K562 (cell line): ENCODE measurements at regions not wholly inside any gene's neighbourhood (a gene's known extent, or its start where the extent isn't known, plus 50 kb on each side); places are given as distances from the start of the nearest gene placed in this dataset.

Source experiments
- ATAC-seq: fragments of 200-7000 bp; cut with Tn5 transposase; 3 replicates; pipeline ENCODE4 v1.9.1; 2020; ENCODE audit warnings: moderate library complexity
- BruUV-seq: library from RNA; stranded (reverse); fragments of 400-500 nt; replicated peaks from 2 replicates; lab custom pipeline; 2021; lab: Mats Ljungman, UMichigan
- CTCF ChIA-PET: fragments of 300-600 bp; formaldehyde crosslinking; extraction: SDS; loops from one replicate; lab custom pipeline; 2021; ENCODE audit warnings: low intra/inter-chr PET ratio; lab: Yijun Ruan, JAX
- POLR2A ChIA-PET: fragments of 300-600, 350-650 bp; sonication (Branson Sonifier 250); formaldehyde crosslinking; extraction: SDS; loops from one replicate; lab custom pipeline; 2021; ENCODE audit warnings: antibody characterized with exemption, inconsistent platforms; lab: Yijun Ruan, JAX
- DNase-seq, 4 experiments: peaks; one replicate each; pipeline versions ENCODE4 v3.0.0 to v3.0.0-alpha.2; 2011 to 2018; ENCODE audit warnings: low spot score in 3 of 4, mixed read lengths in 3 of 4; ENCODE audit errors: extremely low read depth in 1 of 4
- FAIRE-seq: peaks from 2 replicates; lab custom pipeline; 2011; peaks lifted over from hg19 to GRCh38; lab: Jason Lieb, UNC
- H2AFZ ChIP-seq: 2 replicates; pipeline ENCODE4 v1.6.0; 2011; ENCODE audit warnings: low read depth, low read length, control low read depth, inconsistent platforms
- H3K27ac ChIP-seq: fragments of 200-600 bp; 3 replicates; pipeline ENCODE4 v1.8.0; 2011; ENCODE audit warnings: low read depth, mild to moderate bottlenecking, control low read depth, inconsistent platforms, low read length, moderate library complexity, mixed read lengths; ENCODE audit errors: extremely low read depth
- H3K27me3 ChIP-seq, 2 experiments: fragments of 300-600 bp in 1 of 2; 2 replicates in 1 of 2; 3 replicates in 1 of 2; pipeline versions ENCODE4 v1.6.0 to v1.8.0; 2011; ENCODE audit warnings: inconsistent platforms in 2 of 2, low read length in 2 of 2, mild to moderate bottlenecking in 1 of 2, mixed read lengths in 1 of 2, moderate library complexity in 1 of 2; ENCODE audit not compliant: control insufficient read depth in 2 of 2, insufficient read depth in 2 of 2
- H3K36me3 ChIP-seq: fragments of 300-600 bp; 3 replicates; pipeline ENCODE4 v1.8.0; 2011; ENCODE audit warnings: mild to moderate bottlenecking, low read length, inconsistent platforms; ENCODE audit not compliant: control insufficient read depth, insufficient read depth
- H3K4me1 ChIP-seq, 2 experiments: fragments of 200-600 bp in 1 of 2; replicated peaks in 1 of 2; 2 replicates in 1 of 2; 3 replicates in 1 of 2; pipeline versions ENCODE4 v1.5.1 to v1.8.0; 2011; ENCODE audit warnings: inconsistent platforms in 2 of 2, low read length in 2 of 2, mild to moderate bottlenecking in 1 of 2, mixed read lengths in 1 of 2, moderate library complexity in 1 of 2; ENCODE audit not compliant: control insufficient read depth in 2 of 2, insufficient read depth in 2 of 2
- H3K4me2 ChIP-seq: 2 replicates; pipeline ENCODE4 v1.6.1; 2011; ENCODE audit warnings: low read length, control low read depth, inconsistent platforms, mixed read lengths; ENCODE audit not compliant: insufficient read depth
- H3K4me3 ChIP-seq: fragments of 200-600 bp; sonication (generic), shearing (Covaris generic); 2 replicates; pipeline ENCODE4 v1.5.1; 2016; ENCODE audit warnings: control low read depth, inconsistent platforms
- H3K79me2 ChIP-seq: fragments of 200-600 bp; 3 replicates; pipeline ENCODE4 v1.8.0; 2011; ENCODE audit warnings: low read length, inconsistent platforms; ENCODE audit not compliant: control insufficient read depth, insufficient read depth
- H3K9ac ChIP-seq, 2 experiments: 2 replicates each; pipeline versions ENCODE4 v1.6.0 to v1.6.1; 2011; ENCODE audit warnings: low read depth in 2 of 2, low read length in 2 of 2, control low read depth in 1 of 2, inconsistent platforms in 1 of 2, mild to moderate bottlenecking in 1 of 2, mixed read lengths in 1 of 2; ENCODE audit not compliant: insufficient read depth in 1 of 2
- H3K9me1 ChIP-seq: one replicate; pipeline ENCODE4 v1.6.0; 2011; ENCODE audit warnings: inconsistent platforms, mild to moderate bottlenecking, low read length, moderate library complexity; ENCODE audit not compliant: control insufficient read depth, insufficient read depth
- H3K9me3 ChIP-seq: replicated peaks from 2 replicates; pipeline ENCODE4 v1.5.1; 2011; ENCODE audit warnings: low read depth, low read length, inconsistent platforms; ENCODE audit not compliant: control insufficient read depth, insufficient read depth
- H4K20me1 ChIP-seq: replicated peaks from 2 replicates; pipeline ENCODE4 v1.6.1; 2011; ENCODE audit warnings: low read length, inconsistent platforms, mixed read lengths; ENCODE audit not compliant: control insufficient read depth, insufficient read depth
- BCLAF1 ChIP-seq, 2 experiments: fragments of 450-650 bp in 1 of 2; IDR thresholded peaks; 2 replicates each; pipeline ENCODE4 v1.6.1; 2011 to 2017; ENCODE audit warnings: low read depth in 2 of 2, antibody characterized with exemption in 1 of 2, borderline replicate concordance in 1 of 2, low read length in 1 of 2, mild to moderate bottlenecking in 1 of 2, mixed read lengths in 1 of 2; ENCODE audit not compliant: control insufficient read depth in 1 of 2
- CBX5 ChIP-seq: IDR thresholded peaks from 2 replicates; pipeline ENCODE4 v1.6.1; 2014; ENCODE audit warnings: low read depth, borderline replicate concordance
- CGGBP1 ChIP-seq: fragments of 250-450 bp; sonication (Bioruptor Pico); IDR thresholded peaks from 2 replicates; pipeline ENCODE4 v1.9.0; 2021; ENCODE audit warnings: mild to moderate bottlenecking
- CHD4 ChIP-seq: fragments of 200-600 bp; sonication (generic); IDR thresholded peaks from 3 replicates; pipeline ENCODE4 v1.6.1; 2012; ENCODE audit warnings: low read depth, mild to moderate bottlenecking, mixed read lengths, low read length, inconsistent platforms; ENCODE audit not compliant: insufficient read depth, insufficient replicate concordance, poor library complexity, severe bottlenecking
- CREB3L1 ChIP-seq: fragments of 450-650 bp; IDR thresholded peaks from 2 replicates; pipeline ENCODE4 v1.6.1; 2014; ENCODE audit warnings: low read depth, mild to moderate bottlenecking, moderate library complexity, borderline replicate concordance
- ESRRB ChIP-seq: fragments of 250-450 bp; sonication (Bioruptor Pico); IDR thresholded peaks from 2 replicates; pipeline ENCODE4 v1.5.0; 2020; ENCODE audit warnings: mild to moderate bottlenecking, moderate library complexity, borderline replicate concordance
- KDM5B ChIP-seq: fragments of 200-600 bp; sonication (generic); IDR thresholded peaks from 2 replicates; pipeline ENCODE4 v1.6.1; 2012; ENCODE audit warnings: low read depth, mild to moderate bottlenecking, moderate library complexity, low read length, control low read depth, inconsistent platforms; ENCODE audit not compliant: insufficient replicate concordance
- PTRF ChIP-seq: fragments of 450-650 bp; IDR thresholded peaks from 2 replicates; pipeline ENCODE4 v1.6.1; 2016; ENCODE audit warnings: mild to moderate bottlenecking, missing genetic modification characterization, missing compliant biosample characterization
- TSHZ1 ChIP-seq: fragments of 250-450 bp; sonication (Bioruptor Pico); IDR thresholded peaks from 2 replicates; pipeline ENCODE4 v1.4.0; 2020; ENCODE audit warnings: mild to moderate bottlenecking, moderate library complexity
- ZKSCAN8 ChIP-seq: fragments of 200-800 bp; sonication (Bioruptor generic); IDR thresholded peaks from 2 replicates; pipeline ENCODE4 v1.6.1; 2016; ENCODE audit warnings: missing genetic modification characterization, missing compliant biosample characterization
- ZNF668 ChIP-seq: fragments of 250-450 bp; sonication (Bioruptor Pico); IDR thresholded peaks from 2 replicates; pipeline ENCODE4 v1.8.0; 2022; ENCODE audit warnings: mild to moderate bottlenecking, inconsistent platforms
- WGBS: fragments of 100-300 bp; shearing (Covaris generic); methylation state at CpG from one replicate; pipeline ENCODE4 v1.1.6; 2016; ENCODE audit warnings: low coverage, mixed read lengths; ENCODE audit not compliant: insufficient coverage; ENCODE audit errors: missing lambda C conversion rate; 5-methylcytosine and 5-hydroxymethylcytosine counted together
- in situ Hi-C: fragments of 300-500 bp; cut with MboI; formaldehyde crosslinking; loops from 4 replicates; pipeline ENCODE4 v1.15.0; 2018; ENCODE audit warnings: inconsistent platforms, mixed read lengths
- intact Hi-C: fragments of 100-400 bp; cut with micrococcal nuclease; formaldehyde crosslinking; loops from 2 replicates; pipeline ENCODE4 v1.14.2; 2022

- no TSS peak for BruUV-seq
- Histone ChIP-seq H3K9me1 (no peaks in the 10 kb centered on the region), H3K27me3 (no peaks in the 10 kb centered on the region; a peak in 1 of 5 replicates), H3K9ac (no peak overlapping the region), H2AFZ (no peak overlapping the region), H3K27ac (no peak overlapping the region), H3K79me2 (no peaks in the 10 kb centered on the region), H3K36me3 (no peaks in the 10 kb centered on the region), H3K4me1 (no peaks in the 10 kb centered on the region), H3K4me2 (no peak overlapping the region), H4K20me1 (no peaks in the 10 kb centered on the region), H3K4me3 (no peak overlapping the region), H3K9me3 (no peaks in the 10 kb centered on the region)
- POLR2A ChIA-PET = no interaction called here
- FAIRE-seq = no peak
- WGBS = 10% methylated on average over 3 of the region's 4 CpGs
- in situ Hi-C loops (no loop called here), intact Hi-C loops (no loop called here)
- DNase-seq = no peak
- ATAC-seq = no peak
- CTCF ChIA-PET = no interaction called here
- TF ChIP-seq ESRRB (CRISPR knock-in tag) = no peak
- TF ChIP-seq CREB3L1 = no peak
- TF ChIP-seq BCLAF1 (IDR thresholded peaks at IDR 0.05; ENCODE audit: borderline replicate concordance in 1 of 2, control insufficient read depth in 1 of 2, low read depth in 2 of 2, low read length in 1 of 2) = no peak
- no peak for TF ChIP-seq ZKSCAN8 (CRISPR knock-in tag)
- TF ChIP-seq TSHZ1 (CRISPR knock-in tag) = no peak
- no peak for TF ChIP-seq CGGBP1
- no peak for TF ChIP-seq KDM5B
- TF ChIP-seq CHD4 = no peak
- no peak for TF ChIP-seq CBX5
- no peak for TF ChIP-seq PTRF (tag)
- TF ChIP-seq ZNF668 = no peak
Measured at GRCh38 chr10:131021969-131022368, 289.6 kb downstream of the TCERG1L start.
